OCI-LY1 (cell line): ENCODE measurements at regions not wholly inside any gene's neighbourhood (a gene's known extent, or its start where the extent isn't known, plus 50 kb on each side); places are given as distances from the start of the nearest gene placed in this dataset.

Experiments
- H2AFZ ChIP-seq: fragments of 200-600 bp; sonication (generic), shearing (Covaris generic); 2 replicates; pipeline ENCODE4 v1.6.0; 2014; ENCODE audit warnings: antibody characterized with exemption, mild to moderate bottlenecking, low read length
- H3F3A ChIP-seq: fragments of 200-600 bp; sonication (generic), shearing (Covaris generic); 2 replicates; pipeline ENCODE4 v1.6.0; 2014; ENCODE audit warnings: mild to moderate bottlenecking, antibody characterized with exemption, low read length, moderate library complexity; ENCODE audit not compliant: insufficient read depth
- H3K27ac ChIP-seq: fragments of 200-600 bp; sonication (generic); 2 replicates; pipeline ENCODE4 v1.5.1; 2014; ENCODE audit warnings: low read length, mixed run types, mild to moderate bottlenecking, low read depth; ENCODE audit not compliant: poor library complexity, severe bottlenecking
- H3K27me3 ChIP-seq: fragments of 200-600 bp; sonication (generic); 2 replicates; pipeline ENCODE4 v1.6.0; 2014; ENCODE audit warnings: antibody characterized with exemption, mild to moderate bottlenecking, low read length, moderate library complexity; ENCODE audit not compliant: insufficient read depth
- H3K36me3 ChIP-seq: fragments of 200-600 bp; sonication (generic); 2 replicates; pipeline ENCODE4 v1.6.1; 2014; ENCODE audit warnings: mild to moderate bottlenecking, antibody characterized with exemption, low read length, moderate library complexity, mixed read lengths; ENCODE audit not compliant: insufficient read depth
- H3K4me1 ChIP-seq: fragments of 200-600 bp; sonication (generic); 2 replicates; pipeline ENCODE4 v1.5.1; 2014; ENCODE audit warnings: mild to moderate bottlenecking, low read length, moderate library complexity; ENCODE audit not compliant: insufficient read depth, severe bottlenecking
- H3K4me2 ChIP-seq: fragments of 200-600 bp; sonication (generic), shearing (Covaris generic); 2 replicates; pipeline ENCODE4 v1.6.1; 2014; ENCODE audit warnings: low read length
- H3K4me3 ChIP-seq: fragments of 200-600 bp; sonication (generic); 2 replicates; pipeline ENCODE4 v1.5.1; 2014; ENCODE audit warnings: low read length, low read depth, mild to moderate bottlenecking, mixed read lengths; ENCODE audit not compliant: poor library complexity, severe bottlenecking
- H3K79me2 ChIP-seq: fragments of 200-600 bp; shearing (Covaris generic); 2 replicates; pipeline ENCODE4 v1.6.1; 2016; ENCODE audit warnings: mixed run types, low read length, mixed read lengths; ENCODE audit not compliant: insufficient read depth
- H3K9ac ChIP-seq: fragments of 200-600 bp; sonication (generic), shearing (Covaris generic); 2 replicates; pipeline ENCODE4 v1.6.1; 2014; ENCODE audit warnings: mild to moderate bottlenecking, low read length, mixed read lengths
- H3K9me2 ChIP-seq: fragments of 200-600 bp; sonication (generic), shearing (Covaris generic); 2 replicates; pipeline ENCODE4 v1.6.1; 2014; ENCODE audit warnings: low read depth, mild to moderate bottlenecking, low read length, mixed read lengths
- H3K9me3 ChIP-seq: fragments of 200-600 bp; shearing (Covaris generic); 2 replicates; pipeline ENCODE4 v1.6.1; 2014; ENCODE audit warnings: low read length, mixed read lengths
- H4K20me1 ChIP-seq: fragments of 200-600 bp; sonication (generic), shearing (Covaris generic); 2 replicates; pipeline ENCODE4 v1.6.0; 2016; ENCODE audit warnings: mild to moderate bottlenecking, low read length; ENCODE audit not compliant: insufficient read depth
- CTCF ChIP-seq: fragments of 200-600 bp; sonication (generic), shearing (Covaris generic); IDR thresholded peaks from 2 replicates; pipeline ENCODE4 v1.5.1; 2017; ENCODE audit warnings: mild to moderate bottlenecking, antibody characterized with exemption, low read length, moderate library complexity, mixed read lengths
- EZH2 ChIP-seq: fragments of 200-600 bp; sonication (generic), shearing (Covaris generic); IDR thresholded peaks from 2 replicates; pipeline ENCODE4 v1.8.0; 2017; ENCODE audit warnings: borderline replicate concordance, mixed run types, mild to moderate bottlenecking, antibody characterized with exemption, low read length, moderate library complexity, mixed read lengths

DNA sequence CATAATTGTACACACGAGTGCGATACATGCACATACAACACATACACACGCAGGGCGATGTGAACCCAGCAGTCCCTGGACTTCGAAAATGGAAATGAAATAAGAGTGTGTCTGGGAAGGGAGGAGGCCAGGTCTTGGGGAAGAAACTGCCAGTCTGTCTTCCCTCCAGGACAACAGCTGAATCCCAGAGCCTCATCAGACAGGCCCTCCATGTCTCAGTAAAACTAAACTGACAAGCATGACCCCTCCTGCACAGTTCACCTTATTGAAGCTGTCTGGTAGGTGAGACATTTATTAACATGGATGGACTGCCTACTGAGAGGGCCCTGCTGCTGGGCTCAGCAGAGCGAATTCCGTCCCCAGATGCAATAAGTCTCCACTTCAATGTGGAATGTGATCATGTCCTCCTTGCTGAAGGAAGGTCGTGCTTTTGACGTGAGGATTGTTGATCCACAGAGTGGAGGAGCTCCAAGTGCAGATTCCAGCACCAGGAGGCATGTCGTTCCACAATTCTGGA, 117.4 kb downstream of the SOX9 start:
- TF ChIP-seq EZH2 = no peak
- TF ChIP-seq CTCF = no peak
- Histone ChIP-seq H4K20me1 (no peaks in the 10 kb centered on the region), H3K9me3 (no peaks in the 10 kb centered on the region), H3K4me2 (no peak overlapping the region), H3K4me3 (no peak overlapping the region), H3K9ac (no peak overlapping the region), H3F3A (no peaks in the 10 kb centered on the region), H3K4me1 (no peaks in the 10 kb centered on the region), H3K79me2 (no peaks in the 10 kb centered on the region), H3K9me2 (no peaks in the 10 kb centered on the region), H2AFZ (no peak overlapping the region), H3K27ac (no peak overlapping the region), H3K27me3 (no peaks in the 10 kb centered on the region), H3K36me3 (no peaks in the 10 kb centered on the region)

DNA sequence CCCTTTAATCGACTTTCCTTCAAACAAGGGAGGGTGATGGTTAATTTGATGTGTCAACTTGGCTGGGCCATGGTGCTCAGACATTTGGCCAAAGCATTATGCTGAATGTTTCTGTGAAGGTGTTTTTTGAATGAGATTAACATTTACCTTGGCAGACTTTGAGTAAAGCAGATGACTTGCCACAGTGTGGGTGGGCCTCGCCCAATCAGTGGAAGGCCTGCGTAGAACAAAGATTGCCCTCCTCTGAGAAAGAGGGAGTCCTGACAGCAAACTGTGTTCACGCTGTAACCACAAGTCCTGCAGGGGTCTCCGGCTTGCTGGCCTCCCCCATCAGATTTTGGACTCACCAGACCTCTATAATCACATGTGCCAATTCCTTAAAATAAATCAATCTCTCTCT, 118.7 kb downstream of the SOX9 start:
- Histone ChIP-seq H3K79me2 (no peaks in the 10 kb centered on the region), H4K20me1 (no peaks in the 10 kb centered on the region), H2AFZ (no peak overlapping the region), H3K27ac (no peak overlapping the region), H3K4me1 (no peaks in the 10 kb centered on the region), H3K4me3 (no peak overlapping the region), H3F3A (no peaks in the 10 kb centered on the region), H3K27me3 (no peaks in the 10 kb centered on the region), H3K4me2 (no peak overlapping the region), H3K9me2 (no peaks in the 10 kb centered on the region), H3K9ac (no peak overlapping the region), H3K9me3 (no peaks in the 10 kb centered on the region), H3K36me3 (no peaks in the 10 kb centered on the region)
- TF ChIP-seq CTCF (no peak), EZH2 (no peak)

DNA sequence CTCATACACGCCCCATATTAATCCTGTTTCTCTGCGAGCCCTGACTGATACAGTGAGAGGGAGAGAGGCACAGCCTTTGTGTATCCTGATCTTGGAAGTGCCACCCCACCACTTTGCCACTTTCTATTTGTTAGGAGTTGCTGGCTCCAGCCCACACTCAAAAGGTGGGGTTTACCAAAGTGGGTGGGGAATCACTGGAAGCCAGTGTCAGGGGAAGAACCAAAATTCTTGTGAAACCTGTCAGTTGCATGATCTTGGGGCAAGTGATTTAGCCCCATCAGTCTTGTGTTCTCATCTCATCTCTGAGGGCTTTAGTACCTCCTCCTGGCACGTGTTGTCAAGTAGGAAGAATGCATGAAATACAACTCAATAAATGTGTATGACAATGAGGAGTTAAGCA, 119.5 kb downstream of the SOX9 start:
- no peaks in the 10 kb centered on the region for H3K36me3 ChIP-seq
- no peaks in the 10 kb centered on the region for H3K79me2 ChIP-seq
- H3K9ac ChIP-seq = no peak overlapping the region

More for the DNA sequence above, 119.5 kb downstream of the SOX9 start:
- Histone ChIP-seq H2AFZ (no peak overlapping the region), H3K4me2 (no peak overlapping the region), H3K27me3 (no peaks in the 10 kb centered on the region), H3K4me1 (no peaks in the 10 kb centered on the region), H3K4me3 (no peak overlapping the region), H3K9me3 (no peaks in the 10 kb centered on the region), H3K9me2 (no peaks in the 10 kb centered on the region), H4K20me1 (no peaks in the 10 kb centered on the region), H3K27ac (no peak overlapping the region), H3F3A (no peaks in the 10 kb centered on the region)
- no peak for TF ChIP-seq EZH2
- no peak for TF ChIP-seq CTCF
